ENCODE measurements at regions not wholly inside any gene's neighbourhood (a gene's known extent, or its start where the extent isn't known, plus 50 kb on each side); places are given as distances from the start of the nearest gene placed in this dataset.
A peak's percentile ranks its signal among the peaks of the same experiment; 100 is the strongest.
"Not testable (repeated sequence)": the region's sequence is repeated elsewhere in the genome, so short reads cannot be mapped to it uniquely, and the experiment has no call there.

DNA sequence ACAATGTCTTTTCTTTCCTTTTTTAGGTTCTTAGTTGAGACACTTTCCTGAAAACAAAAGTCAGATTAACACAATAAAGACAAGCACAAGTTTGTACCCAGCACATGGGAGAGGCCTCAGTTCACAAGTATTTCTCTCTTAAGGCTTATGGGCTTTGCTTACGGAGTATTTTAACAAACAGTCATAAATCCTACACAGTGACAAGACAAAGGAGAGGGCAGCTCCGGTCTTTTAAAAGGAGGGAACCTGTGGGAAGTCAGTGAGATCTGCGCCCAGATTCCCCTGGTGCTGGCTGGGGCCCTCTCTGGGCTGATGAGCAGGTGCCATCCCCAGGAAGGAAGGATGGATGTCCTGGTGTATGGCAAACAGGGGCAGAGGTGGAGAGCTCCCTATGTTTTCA, 398.6 kb downstream of the ACTR3B start:
- no peak for DNase-seq (ENCODE audit: low read depth in 4 of 4, low spot score in 3 of 4)

DNA sequence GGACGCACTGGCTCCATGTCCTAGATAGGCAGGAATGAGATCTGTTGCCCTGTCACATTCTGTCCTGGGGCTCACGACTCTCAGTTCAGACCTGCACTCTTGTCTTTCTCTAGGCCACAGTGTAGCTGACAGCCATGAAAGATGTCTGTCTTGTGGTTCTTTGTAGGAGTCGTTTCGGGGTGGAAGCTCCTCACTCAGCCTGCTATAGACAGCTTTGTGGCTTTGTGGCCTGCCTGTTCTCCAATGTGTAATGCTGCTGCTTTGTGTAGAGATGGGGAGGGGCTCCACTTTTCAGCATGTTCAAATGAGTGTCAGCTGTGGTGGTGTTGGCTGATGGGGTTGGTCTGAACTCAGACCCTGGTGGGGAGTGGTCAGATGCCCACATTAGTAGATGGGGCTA, 410.7 kb downstream of the ACTR3B start:
- DNase-seq (ENCODE audit: low read depth in 4 of 4, low spot score in 3 of 4): no peak

DNA sequence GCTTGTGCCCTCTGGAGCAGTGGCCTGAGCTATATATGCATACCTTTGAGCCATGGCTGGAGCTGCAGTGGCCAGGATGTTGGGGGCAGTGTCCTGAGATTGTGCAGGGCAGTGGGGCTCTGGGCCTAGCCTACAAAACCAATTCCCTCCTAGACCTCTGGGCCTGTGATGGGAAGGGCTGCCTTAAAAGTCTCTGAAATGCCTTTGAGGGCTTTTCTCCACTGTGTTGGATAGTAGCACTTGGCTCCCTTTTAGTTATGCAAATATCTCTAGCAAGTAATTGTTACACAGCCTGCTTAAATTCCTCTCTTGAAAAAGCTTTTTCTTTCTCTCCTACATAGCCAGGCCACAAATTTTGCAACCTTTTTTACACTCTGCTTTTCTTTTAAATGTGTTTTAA, 426.4 kb downstream of the ACTR3B start:
- no peak for DNase-seq (ENCODE audit: low read depth in 4 of 4, low spot score in 3 of 4)

DNA sequence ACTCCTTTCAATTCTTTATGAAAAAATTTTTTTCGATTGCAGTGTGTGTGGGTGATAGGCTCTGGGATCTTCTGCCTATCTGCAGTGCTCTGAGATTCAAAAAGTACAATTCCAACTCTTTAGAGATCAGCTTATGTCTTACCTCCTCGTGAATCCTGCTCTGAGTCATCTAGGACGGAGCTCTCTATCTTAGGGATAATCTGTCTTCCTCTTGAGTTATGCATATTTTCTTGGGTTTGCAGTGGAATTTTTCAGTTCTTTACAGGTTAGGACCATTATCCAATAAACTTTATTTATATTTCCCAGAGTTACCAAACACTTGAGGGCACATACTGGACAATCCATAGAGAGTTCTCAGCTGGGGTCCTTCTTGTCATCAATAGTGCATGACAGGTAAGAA, 428.6 kb downstream of the ACTR3B start:
- no peak for DNase-seq (ENCODE audit: low read depth in 4 of 4, low spot score in 3 of 4)

DNA sequence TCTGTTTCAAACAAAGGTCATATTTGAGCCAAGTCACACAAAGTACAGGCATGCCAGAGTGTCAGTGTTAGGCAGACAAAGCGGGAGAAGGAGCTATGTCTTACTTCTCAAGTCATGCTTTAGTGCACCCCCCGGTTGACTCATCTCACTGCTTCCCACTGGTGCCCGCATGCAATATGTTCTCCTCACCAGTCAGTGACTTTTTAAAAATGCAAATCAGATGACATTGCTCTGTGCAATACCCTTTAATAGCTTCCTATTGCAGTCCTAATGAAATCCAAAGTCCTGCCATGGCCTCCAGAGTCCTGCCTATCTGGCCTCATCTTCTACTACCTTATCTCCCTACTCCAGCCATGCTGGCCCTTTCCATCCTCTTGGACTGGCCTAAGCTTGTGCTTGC, 429.1 kb downstream of the ACTR3B start:
- no peak for DNase-seq (ENCODE audit: low read depth in 4 of 4, low spot score in 3 of 4)

DNA sequence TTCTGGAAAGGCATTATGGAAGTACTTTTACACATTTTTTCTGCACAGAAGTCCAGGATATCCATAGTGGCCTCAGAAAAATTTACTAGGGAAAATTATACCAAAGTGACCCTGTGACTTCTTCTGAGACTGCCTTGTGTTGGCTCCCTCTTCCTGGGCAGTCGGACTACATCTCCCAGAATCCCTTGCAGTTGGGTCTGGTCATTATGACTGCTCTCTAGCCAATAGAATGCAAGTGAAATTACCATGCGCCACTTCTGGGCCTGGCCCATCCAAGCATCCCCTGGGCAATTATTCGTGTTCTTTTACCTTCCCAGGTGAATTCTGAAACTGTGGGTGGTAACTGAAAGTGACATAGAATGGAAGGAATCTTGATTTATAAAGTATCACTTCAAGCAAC, 430.9 kb downstream of the ACTR3B start:
- DNase-seq (ENCODE audit: low read depth in 4 of 4, low spot score in 3 of 4): peak in 1 of 4 donors; percentile 6

DNA sequence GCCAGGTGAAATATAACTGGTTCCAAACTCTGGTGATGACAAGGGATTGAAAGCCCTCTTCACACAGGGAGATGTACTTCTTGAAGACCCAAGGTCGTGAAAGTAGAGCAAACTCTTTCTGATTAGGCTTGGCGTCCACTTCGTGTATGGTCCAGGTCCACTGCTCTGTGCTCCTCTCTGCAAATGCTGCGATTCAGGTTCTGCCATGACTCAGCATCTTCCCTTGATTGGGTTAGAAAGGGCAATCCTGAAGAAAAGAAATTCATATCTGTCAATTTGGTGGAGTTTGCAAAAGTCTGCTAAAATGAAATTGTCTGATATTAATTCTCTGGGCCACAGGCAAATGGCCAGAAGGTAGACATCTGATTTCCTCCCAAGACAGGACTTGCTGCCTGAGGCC, 431.4 kb downstream of the ACTR3B start:
- DNase-seq (ENCODE audit: low read depth in 4 of 4, low spot score in 3 of 4): no peak

DNA sequence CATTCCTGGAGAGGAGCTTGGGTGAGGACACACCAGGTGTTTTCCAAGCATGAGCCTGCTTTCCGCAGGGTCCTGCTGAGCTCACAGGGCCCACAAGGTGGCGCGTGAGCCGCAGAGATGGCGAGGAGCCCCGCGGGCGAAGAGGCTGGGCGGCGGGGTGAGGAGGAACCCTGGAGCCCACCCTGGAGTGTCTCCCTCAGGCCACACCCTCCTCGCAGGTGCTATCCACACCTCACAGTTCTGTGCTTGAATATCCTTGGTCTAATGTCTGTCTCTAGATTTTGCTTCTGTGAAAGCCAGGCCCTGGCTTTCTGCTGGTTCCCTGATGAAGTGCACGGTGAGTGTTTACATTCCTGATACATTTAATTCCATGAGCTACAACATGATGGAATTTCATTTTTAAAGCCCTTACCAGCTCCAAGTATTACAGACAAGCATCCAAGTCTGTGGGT, 433.6 kb downstream of the ACTR3B start:
- DNase-seq (ENCODE audit: low read depth in 4 of 4, low spot score in 3 of 4): peak in 3 of 4 donors; percentile 5 to 34 (median 12)

DNA sequence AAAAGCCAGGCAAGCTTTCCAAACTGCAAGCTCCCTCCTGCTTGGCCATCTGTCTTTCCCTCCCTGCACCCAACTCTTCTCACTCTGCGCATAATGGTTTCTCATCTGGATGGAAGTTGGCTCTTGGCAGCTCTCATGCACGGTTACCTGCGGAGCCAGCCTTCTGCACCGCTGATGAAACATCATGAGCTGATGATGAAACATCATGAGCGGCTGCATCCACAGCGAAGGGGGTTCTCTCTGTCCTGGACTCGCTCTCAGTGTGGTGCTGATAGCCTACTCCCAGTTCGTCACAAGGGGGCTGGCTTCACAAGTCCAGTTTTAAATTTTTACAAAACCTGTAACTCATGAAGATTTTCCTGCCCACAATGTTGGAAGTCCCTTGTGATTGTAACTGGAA, 457.5 kb downstream of the ACTR3B start:
- DNase-seq (ENCODE audit: low read depth in 4 of 4, low spot score in 3 of 4): no peak

DNA sequence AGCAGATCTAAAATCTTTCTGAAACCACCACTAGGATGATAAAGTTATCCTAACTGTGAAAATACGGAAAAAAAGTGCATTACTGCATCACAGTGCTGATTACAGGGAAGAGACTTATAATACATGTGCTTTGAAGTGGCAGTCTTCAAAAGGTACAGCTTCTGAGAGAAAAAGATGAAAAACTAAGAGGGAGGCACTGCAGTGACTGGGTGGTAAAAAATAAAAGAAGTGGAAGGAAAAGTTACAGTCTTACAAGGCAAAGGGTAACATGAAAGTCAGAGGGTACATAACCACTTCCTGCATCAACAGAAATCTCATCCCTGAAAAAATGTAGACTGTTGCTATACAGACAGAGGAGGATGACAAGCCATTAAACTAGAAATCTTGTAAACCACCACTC, 465.3 kb downstream of the ACTR3B start:
- peak in 1 of 4 donors; percentile 4 for DNase-seq (ENCODE audit: low read depth in 4 of 4, low spot score in 3 of 4)

DNA sequence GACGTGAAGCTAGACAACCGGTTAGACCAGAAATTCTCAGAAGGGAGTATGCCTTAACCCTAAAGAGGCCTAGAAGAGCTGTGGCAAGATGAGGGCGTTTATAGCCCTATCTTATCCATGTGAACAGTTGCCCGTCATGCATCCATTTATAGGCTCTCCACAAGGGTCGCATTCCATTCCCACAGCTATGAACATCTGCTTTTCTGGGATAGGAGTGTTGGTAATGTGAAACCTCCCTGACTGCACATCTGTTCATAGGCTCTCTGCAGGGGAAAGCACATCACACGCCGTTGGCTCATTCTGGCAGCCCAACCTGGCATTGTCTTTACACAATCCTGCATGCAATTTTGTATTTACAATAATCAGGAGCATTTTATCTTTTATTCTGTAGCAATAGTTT, 485.6 kb downstream of the ACTR3B start:
- not testable (repeated sequence) for DNase-seq (ENCODE audit: low read depth in 4 of 4, low spot score in 3 of 4)

DNA sequence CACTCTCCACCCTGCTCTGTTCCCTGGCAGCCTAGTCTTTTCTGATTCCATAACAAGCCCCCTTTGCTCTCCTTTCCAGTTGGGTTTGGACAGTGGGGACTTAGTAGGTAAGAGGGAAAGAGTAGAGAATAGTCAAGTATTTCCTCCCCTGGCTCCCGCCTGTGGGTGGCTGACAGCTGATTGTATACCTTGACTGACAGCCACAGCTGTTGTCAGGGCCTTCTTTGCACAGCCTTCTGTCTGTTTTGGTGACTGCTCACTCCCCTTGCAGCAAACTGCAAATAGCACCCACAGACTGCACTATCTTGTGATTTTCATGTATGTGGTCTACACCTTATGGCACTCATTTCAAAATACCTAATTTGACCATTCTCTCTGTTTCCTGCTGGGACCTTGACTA, 486.3 kb downstream of the ACTR3B start:
- DNase-seq (ENCODE audit: low read depth in 4 of 4, low spot score in 3 of 4): no peak

DNA sequence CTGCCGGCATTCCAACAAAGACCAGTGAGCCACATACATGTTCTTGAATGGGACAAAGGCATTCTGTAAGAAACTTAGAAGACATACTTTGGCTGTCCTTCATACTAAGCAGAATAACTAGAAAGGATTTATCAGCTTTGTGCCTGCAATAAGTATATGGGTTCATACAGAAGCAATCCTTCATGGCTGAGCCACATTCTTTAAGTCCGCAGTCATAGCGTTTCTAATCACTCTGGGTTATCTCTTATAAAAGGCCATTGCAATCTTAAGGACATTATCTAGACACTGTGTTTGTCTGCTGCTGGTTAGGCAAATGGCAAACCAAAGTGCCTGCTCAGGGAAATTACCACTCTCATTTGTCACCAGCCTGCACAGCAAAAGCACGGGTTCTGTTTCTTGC, 488.4 kb downstream of the ACTR3B start:
- no peak for DNase-seq (ENCODE audit: low read depth in 4 of 4, low spot score in 3 of 4)

DNA sequence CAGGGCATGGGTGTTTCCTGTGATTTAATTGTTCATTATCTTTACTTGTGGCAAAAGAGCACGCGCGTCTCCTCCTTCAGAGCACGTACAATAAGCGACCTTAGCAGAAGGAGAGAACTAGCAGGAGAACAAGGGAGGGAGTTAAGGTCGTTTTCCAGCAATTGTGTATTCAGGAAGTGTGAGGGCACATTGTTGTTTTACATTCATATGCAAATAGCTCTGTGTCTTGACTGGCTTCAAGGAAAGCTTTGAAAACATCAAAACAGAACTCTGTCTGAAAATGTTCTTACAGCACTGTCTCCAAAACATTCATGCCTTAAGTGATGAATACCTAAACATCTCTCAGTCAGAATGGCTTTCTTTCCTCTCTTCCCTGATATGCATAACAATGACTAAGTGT, 499.1 kb downstream of the ACTR3B start:
- DNase-seq (ENCODE audit: low read depth in 4 of 4, low spot score in 3 of 4): no peak

DNA sequence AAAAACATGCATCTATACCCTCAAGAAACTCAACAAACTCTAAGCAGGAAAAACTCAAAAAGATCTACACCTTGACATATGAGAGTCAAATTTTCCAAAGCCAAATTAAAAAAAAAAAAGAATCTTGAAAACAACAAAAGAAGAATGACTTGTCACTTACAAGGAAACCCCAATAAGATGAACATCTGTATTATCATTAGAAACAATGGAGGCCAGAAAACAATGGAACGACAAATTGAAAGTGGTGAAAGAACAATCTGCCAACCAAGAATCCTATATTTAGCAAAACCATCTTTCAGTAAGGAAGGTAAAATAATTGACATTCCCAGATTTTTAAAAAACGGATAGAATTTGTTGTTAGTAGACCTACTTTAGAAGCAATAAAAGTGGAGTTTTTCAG, 516.8 kb downstream of the ACTR3B start:
- DNase-seq (ENCODE audit: low read depth in 4 of 4, low spot score in 3 of 4): no peak

DNA sequence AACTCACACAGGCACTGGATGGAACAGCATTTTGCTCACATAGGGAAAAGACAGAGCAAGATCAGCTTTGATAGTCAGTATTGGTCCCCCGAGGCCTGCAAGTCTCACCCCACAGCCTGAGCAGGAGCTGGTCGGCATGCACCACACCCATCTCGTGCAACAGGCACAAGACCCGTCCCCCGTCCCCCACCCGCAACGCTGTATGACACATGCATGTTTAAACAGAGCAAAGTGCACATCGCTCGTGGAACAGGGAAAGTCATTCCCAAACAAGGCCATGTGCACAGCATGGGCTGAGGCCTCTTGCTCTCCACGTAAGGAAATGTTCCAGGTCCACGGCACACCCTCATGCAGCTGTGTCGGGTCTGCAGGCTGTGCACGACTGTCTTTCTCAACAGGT, 527.2 kb downstream of the ACTR3B start:
- no peak for DNase-seq (ENCODE audit: low read depth in 4 of 4, low spot score in 3 of 4)

DNA sequence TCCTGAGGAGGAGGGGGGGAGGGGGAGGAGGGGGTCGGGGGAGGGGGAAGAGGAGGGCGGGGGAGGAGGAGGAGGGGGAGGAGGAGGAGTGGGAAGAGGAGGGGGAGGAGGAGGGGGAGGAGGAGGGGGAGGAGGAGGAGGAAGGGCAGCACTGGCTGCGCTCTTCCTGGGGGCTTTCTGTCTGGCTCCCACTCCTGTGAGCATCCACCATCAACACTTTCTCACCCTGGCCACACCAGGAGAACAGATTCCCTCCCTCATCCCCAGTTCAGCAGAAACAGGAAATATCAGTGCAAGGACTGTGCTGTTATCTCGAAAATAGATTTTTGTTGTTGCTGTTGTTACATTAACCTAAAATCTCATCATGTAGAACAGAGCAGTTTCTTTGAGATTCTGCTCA, 530.5 kb downstream of the ACTR3B start:
- DNase-seq (ENCODE audit: low read depth in 4 of 4, low spot score in 3 of 4): no peak

DNA sequence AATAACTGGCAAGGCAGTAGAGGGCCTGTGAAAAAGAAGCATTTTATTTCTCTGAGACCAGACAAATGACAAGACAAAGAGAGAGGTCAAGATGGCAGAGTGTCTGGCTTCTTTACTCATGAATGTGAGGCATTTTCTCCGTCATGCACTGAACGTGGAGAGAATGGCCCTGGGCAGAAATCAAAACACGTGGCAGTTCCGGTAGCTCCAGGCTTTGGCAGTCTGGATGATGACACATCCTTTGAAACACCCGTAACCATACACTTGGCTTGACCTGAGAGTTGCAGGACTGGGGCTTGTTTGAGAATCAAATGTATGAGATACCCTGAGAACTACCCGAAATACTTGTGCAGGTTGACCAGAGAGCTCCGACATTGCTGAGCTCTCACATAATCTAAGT, 537.6 kb downstream of the ACTR3B start:
- no peak for DNase-seq (ENCODE audit: low read depth in 4 of 4, low spot score in 3 of 4)

DNA sequence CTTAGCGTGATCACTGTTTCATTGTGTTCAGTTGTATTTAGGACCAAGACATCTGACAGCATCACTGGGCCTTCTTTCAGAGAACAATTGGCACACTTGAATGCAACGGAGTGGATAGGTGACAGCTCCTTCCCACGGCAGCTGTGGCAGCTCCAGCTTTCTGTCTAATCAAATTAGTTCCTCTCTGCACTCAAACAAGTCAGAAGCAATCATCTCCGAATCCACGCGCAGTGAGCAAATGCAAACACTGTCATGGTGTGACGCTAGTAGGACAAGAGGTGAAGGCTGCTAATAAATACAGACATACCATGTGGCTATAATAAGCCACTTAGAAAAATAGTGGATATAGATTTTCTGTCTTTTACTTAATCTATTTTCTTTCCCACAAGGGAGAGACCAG, 542.4 kb downstream of the ACTR3B start:
- no peak for DNase-seq (ENCODE audit: low read depth in 4 of 4, low spot score in 3 of 4)

DNA sequence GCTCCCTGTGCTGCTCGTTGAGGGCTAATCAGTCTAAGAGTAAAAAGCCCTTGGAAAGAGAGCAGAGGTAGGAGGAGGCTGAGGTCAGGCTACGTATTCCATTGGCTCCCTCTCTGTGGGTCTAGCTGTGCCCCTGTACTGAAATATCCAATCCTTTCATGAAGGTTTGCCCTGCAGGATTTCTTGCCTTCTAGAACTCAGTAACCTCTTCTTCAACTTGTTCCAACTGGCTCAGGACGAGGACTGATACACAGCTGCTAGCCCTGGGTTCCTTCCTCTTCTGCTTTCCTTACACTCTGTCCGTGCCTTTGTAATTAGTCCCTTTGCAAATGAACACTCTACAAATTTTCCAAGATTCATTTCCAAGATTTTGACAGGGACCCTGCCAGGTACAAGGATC, 560.5 kb downstream of the ACTR3B start:
- no peak for DNase-seq (ENCODE audit: low read depth in 4 of 4, low spot score in 3 of 4)

DNA sequence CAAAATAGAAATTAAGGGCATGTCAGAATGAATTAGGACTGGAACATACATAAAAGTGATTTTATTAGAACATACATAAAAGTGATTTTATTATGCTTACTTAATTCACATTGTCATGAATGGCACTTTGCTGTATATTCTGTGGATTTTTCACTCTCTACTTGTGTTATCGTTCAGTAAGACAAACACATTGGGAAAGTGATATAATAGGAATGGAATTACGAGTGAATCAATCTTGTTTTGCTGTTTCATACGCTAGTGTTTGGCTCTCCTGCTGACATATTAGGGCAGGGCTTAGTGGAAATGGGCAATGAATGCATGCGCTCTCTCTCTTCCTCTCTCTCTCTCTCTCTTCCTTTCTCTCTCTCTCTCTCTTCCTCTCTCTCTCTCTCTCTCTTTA, 561.1 kb downstream of the ACTR3B start:
- peak in 1 of 4 donors; percentile 23 for DNase-seq (ENCODE audit: low read depth in 4 of 4, low spot score in 3 of 4)

DNA sequence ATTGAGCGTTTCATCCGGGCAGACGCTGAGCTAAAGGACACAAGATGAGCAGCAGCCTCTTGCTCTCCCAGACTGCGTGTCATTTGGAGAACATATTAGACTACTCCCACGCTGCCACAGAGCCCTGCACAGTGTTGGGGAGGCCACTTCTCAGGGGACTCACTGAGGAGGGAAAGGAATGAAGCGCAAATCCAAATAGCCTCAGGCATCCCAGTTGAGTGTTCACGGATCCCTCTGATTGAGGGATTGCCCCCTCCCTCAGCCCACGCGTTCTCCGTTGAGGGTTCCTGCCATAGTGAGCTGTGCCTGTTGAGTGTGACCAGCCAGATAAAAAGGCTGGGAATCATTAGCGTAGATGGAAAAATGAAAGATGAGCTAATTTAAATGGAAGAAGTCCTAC, 563.4 kb downstream of the ACTR3B start:
- no peak for DNase-seq (ENCODE audit: low read depth in 4 of 4, low spot score in 3 of 4)

DNA sequence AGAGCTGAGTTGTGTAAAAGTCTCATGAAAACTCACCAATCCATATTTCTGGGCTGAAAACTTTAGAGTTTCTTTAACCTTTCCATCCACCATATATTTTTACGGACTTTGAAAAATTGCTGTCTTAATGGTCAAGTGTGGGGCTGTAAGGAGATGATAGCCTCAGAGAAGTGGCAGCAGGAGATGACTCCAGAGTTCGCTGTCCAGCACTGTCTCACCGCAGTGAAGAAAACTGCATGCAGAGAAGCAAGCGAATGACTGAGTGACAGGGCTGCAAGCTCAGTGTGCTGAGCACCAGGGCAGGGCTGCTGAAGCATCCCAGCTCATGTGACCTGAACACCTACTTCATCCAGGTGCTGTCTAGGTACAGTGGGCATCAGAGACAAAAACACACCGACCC, 564.5 kb downstream of the ACTR3B start:
- no peak for DNase-seq (ENCODE audit: low read depth in 4 of 4, low spot score in 3 of 4)

DNA sequence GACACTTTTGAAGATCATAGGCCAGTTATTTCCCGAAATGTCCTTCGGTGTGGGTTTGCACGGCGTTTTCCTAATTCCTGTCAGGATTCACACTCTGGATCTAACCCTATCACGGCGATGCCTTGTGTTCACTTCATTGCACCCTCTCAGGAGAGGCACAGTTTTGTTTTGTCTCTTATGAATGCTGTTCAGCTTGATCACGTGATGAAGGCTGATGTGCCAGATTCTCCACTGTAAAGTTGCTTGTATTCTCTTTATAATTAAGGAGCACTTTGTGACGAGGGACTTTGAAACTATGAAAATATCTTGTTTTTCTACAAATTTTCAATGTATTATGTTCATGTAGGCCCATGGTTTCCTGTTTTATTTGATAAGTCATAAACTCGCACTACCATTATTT, 568.1 kb downstream of the ACTR3B start:
- no peak for DNase-seq (ENCODE audit: low read depth in 4 of 4, low spot score in 3 of 4)

Measured in right renal pelvis (tissue), 4 donors.